ENCODE measurements at regions not wholly inside any gene's neighbourhood (a gene's known extent, or its start where the extent isn't known, plus 50 kb on each side); places are given as distances from the start of the nearest gene placed in this dataset.

GRCh38 chr2:146444085-146444484 is 1400.7 kb upstream of the ACVR2A start:
- Histone ChIP-seq H3F3A (ENCODE audit: low read length, unreplicated experiment) (no peaks in the 10 kb centered on the region), H3K9me3 (ENCODE audit: low read length) (no peaks in the 10 kb centered on the region), H3K4me1 (ENCODE audit: insufficient read depth, low read length) (peaks cover 4% of the 10 kb centered on the region; the same call in 1 of the 2 replicates), H3K4me2 (ENCODE audit: low read length) (no peak overlapping the region), H3K9me2 (replicated peaks; ENCODE audit: low read length) (no peaks in the 10 kb centered on the region), H3K36me3 (ENCODE audit: low read depth, low read length) (no peaks in the 10 kb centered on the region), H2AFZ (ENCODE audit: low read length) (no peak overlapping the region), H3K9ac (ENCODE audit: low read length) (no peak overlapping the region), H3K27ac (ENCODE audit: low read length) (no peak overlapping the region), H3K4me3 (ENCODE audit: low read length) (no peak overlapping the region), H4K20me1 (ENCODE audit: low read length) (no peaks in the 10 kb centered on the region), H3K27me3 (ENCODE audit: low read length) (no peaks in the 10 kb centered on the region), H3K79me2 (ENCODE audit: low read length) (no peaks in the 10 kb centered on the region)
- BruUV-seq (replicated peaks): no TSS peak
- ATAC-seq: no peak
- ChIA-PET CTCF (no interaction called here), POLR2A (ENCODE audit: unreplicated experiment) (no interaction called here)
- TF ChIP-seq CTCF (conservative IDR thresholded peaks at IDR 0.05; ENCODE audit: low read depth, low read length) (no peak), EZH2 (IDR thresholded peaks at IDR 0.05; ENCODE audit: low read length, unreplicated experiment) (no peak), EZH2phosphoT487 (IDR thresholded peaks at IDR 0.05; ENCODE audit: borderline replicate concordance, low read length) (no peak)
- DNase-seq: no peak
- intact Hi-C loops (cut with micrococcal nuclease): no loop called here

GRCh38 chr2:146438246-146438645 is 1406.6 kb upstream of the ACVR2A start:
- POLR2A ChIA-PET (ENCODE audit: unreplicated experiment): no interaction called here

More at GRCh38 chr2:146438246-146438645, 1406.6 kb upstream of the ACVR2A start:
- no peak overlapping the region for H3K27ac ChIP-seq (ENCODE audit: low read length)
- no peak overlapping the region for H3K9ac ChIP-seq (ENCODE audit: low read length)
- no peak overlapping the region for H3K4me3 ChIP-seq (ENCODE audit: low read length)
- no peak overlapping the region for H2AFZ ChIP-seq (ENCODE audit: low read length)
- no peaks in the 10 kb centered on the region for H4K20me1 ChIP-seq (ENCODE audit: low read length)
- no peaks in the 10 kb centered on the region for H3K9me2 ChIP-seq (replicated peaks; ENCODE audit: low read length)
- no peaks in the 10 kb centered on the region for H3F3A ChIP-seq (ENCODE audit: low read length, unreplicated experiment)
- ATAC-seq: no peak
- no peaks in the 10 kb centered on the region for H3K79me2 ChIP-seq (ENCODE audit: low read length)
- no peaks in the 10 kb centered on the region for H3K9me3 ChIP-seq (ENCODE audit: low read length)
- CTCF ChIA-PET: no interaction called here
- no peak for DNase-seq
- BruUV-seq (replicated peaks): no TSS peak
- no peaks in the 10 kb centered on the region for H3K36me3 ChIP-seq (ENCODE audit: low read depth, low read length)
- H3K4me1 ChIP-seq (ENCODE audit: insufficient read depth, low read length): no peaks in the 10 kb centered on the region
- intact Hi-C loops (cut with micrococcal nuclease): no loop called here
- TF ChIP-seq CTCF (conservative IDR thresholded peaks at IDR 0.05; ENCODE audit: low read depth, low read length): no peak
- TF ChIP-seq EZH2phosphoT487 (IDR thresholded peaks at IDR 0.05; ENCODE audit: borderline replicate concordance, low read length): no peak
- no peak for TF ChIP-seq EZH2 (IDR thresholded peaks at IDR 0.05; ENCODE audit: low read length, unreplicated experiment)
- no peaks in the 10 kb centered on the region for H3K27me3 ChIP-seq (ENCODE audit: low read length)
- H3K4me2 ChIP-seq (ENCODE audit: low read length): no peak overlapping the region

Measured in PC-3 (cell line).